ENCODE measurements at regions not wholly inside any gene's neighbourhood (a gene's known extent, or its start where the extent isn't known, plus 50 kb on each side); places are given as distances from the start of the nearest gene placed in this dataset.

DNA sequence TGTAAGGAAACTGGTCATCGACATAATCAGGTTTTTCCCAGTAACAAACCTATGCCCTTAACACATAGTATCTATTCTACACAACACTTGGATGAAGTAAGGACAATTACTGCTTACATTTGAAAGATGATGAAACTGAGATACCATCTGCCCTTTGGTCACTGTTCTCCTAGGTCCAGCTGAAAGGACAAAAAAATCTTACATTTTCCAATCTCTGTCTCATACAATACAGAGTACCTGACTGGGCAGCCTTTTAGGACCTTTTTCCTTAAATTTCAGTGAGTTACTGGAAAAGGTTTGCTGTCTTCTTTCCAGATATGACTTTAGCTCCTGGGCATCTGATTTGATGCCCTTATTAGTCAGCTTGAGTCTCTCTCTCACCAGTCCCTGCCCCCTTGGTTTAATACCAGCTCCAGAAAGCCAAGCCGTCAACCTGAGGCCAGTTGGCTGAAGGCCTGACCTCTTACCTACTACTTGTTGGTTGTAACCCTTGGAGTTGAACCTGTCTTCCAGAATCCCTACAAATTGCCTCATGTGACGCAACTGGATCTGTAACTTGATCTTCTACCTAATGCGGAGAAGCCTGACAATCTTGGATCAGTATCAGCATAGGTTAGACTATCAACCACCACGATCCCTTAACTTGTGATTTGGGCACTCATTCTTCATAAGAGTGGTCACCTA, 355.3 kb upstream of the ZNF385D start:
- no peak for DNase-seq (ENCODE audit: low read depth)

DNA sequence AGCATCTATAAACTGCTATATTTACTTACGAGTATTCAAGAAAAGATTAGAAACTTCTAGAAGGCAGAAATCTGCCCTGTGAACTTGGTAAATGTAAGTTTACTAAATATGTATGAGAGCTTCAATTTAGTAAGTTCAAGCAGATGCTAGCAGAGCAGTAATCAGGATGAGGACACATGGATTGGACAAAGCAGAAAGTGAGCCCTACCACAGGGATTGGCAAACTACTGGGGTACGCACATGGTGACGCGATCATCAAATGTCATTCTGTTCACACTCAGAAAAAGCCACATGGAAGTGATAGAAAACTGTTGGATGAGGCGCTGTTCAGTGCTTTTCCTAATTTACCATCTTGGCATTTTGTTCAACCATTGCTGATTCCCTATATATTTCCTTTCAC, 360.2 kb upstream of the ZNF385D start:
- no peak for DNase-seq (ENCODE audit: low read depth)

DNA sequence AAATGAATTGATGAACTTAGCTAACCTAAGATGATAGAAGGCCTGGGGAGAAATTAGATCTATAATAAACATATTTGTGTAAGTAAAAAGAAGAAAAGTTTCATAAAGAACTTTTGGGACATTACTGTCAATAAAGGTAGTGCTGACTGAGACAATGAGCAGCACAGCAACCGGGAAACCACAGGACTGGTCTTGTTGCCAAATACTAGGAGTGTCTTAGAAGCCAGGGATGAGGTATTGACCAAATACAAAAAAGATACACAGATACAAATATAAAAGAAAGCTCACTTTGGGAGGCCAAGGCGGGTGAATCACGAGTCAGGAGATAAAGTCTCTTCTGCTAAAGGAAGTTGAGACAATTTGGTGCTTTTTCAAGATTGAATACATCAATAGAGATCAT, 362.4 kb upstream of the ZNF385D start:
- DNase-seq (ENCODE audit: low read depth): no peak

DNA sequence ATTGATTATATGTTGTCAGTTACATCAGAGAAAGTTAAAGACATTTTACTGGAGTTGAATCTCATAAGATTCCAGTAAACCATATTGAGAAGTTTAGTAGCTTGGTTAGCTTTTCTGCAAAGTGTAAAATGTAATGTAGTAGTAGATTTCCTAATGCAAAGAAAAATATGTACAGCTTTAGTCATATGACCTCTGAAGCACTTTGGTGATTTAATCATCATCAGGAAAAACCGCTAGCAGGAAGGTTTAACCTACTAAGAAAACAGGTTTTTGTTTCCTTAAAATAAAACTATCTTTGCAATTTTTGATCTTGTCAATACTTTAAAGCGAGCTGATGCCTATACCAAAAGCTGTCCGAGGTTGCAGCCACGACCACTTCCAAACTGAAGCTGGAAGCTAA, 364.6 kb upstream of the ZNF385D start:
- DNase-seq (ENCODE audit: low read depth): peak; percentile 32

DNA sequence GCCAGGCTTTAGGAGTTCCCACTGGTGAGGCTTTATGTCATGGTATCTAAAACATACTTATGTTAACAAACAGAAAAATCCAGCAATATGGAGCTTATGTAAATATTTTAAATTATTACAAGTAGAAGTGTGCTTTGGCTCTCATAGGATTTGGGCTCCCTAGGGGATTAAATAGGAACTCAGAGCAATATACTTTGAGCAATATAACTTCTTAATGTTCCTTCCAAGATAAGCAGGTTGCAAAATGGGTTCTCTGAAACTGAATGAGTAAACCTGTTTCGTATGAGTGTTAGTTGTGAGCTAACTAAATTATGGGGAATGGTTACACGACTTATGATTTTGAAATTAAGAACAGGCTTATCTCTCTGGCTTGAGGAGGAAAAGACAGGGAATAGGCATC, 366.1 kb upstream of the ZNF385D start:
- DNase-seq (ENCODE audit: low read depth): no peak

DNA sequence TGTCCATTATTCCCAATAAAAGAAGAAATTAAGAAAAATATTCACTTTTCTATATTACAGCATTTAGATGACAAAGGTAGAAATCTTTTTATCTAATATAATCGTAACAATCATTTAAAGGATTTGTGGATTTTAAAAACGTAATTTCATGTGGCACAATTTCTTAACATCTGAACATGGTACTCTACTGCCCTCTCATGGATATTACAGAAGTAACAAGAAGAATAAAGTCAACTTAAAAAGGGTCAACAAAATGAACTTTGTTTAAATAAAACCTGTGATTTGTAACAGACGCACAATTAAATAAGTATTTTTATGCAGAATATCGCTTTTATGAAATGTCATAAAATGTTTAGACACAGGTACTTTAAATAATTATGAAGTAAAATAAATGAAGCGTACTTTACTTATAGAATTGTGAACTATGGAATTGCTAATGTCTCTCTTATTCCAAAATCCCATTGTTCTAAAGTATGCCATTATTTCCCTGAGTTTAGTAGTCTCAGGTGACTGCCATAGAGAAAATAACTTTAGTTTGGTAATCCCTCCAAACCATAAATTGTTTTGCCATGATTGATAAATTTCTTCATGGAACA, 366.8 kb upstream of the ZNF385D start:
- no peak for DNase-seq (ENCODE audit: low read depth)

DNA sequence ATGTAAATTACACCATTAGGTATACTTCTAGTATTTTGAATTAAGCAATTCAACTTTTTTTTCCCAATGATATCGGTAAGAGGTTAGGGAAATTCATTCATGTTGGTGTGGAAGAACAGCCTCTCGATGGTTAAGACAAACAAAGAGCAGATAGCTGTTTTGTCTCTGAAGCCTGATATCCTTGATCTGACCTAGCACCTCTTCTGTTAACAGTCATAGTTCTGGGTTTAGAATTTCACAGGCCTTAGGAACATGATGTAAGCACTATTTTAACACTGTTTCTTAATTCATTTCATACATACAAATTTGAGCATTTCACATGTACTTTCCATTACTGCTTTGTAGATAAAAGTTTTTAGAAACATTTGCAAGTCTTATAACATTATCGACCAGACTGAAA, 367.5 kb upstream of the ZNF385D start:
- no peak for DNase-seq (ENCODE audit: low read depth)

DNA sequence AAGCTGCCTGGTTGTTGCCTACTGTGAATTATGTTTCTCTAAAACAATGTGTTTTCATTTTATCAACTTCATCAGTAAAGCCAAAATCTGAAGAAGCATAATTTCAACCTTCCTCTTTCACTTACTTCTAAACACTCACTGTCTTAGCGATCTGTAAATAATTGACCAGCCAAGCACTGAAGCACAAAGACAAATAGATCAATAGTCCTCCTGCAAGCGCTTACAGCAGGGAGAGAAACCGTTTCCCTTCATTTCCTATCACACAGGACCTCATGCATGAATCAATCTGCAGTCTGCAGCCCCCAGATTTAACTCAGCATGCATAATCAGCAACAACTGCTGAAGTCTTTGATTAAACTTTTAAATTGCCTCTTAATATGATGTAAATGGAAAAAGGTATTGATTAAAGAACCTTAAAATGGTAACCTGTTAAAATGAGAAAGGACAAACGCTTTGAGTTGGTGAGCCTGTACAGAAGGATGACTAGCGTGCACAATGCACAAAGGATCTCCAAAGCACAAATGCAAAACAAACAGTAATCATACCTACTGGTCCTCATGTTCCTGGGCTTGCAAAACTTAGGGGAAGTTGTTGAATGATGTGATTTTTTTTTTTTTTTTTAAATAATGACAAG, 370.2 kb upstream of the ZNF385D start:
- no peak for DNase-seq (ENCODE audit: low read depth)

DNA sequence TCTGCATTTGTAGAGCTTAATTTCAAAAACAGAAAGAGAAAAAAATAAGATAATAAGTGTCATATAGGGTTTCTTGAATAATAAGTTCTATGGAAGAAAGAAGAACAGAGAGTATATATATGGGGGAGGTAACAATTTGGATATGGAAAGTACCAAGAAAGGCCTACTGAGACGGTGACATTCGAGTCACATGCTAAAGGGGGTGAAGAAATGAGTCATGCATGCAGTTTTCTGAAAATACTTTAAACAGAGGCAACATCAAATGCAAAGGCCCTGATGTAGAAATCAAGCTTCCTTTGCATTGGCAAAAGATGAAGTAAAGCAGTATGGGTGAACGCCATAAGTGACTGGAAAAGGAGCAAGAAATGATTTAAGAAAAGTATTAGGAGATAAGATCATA, 371.6 kb upstream of the ZNF385D start:
- no peak for DNase-seq (ENCODE audit: low read depth)

DNA sequence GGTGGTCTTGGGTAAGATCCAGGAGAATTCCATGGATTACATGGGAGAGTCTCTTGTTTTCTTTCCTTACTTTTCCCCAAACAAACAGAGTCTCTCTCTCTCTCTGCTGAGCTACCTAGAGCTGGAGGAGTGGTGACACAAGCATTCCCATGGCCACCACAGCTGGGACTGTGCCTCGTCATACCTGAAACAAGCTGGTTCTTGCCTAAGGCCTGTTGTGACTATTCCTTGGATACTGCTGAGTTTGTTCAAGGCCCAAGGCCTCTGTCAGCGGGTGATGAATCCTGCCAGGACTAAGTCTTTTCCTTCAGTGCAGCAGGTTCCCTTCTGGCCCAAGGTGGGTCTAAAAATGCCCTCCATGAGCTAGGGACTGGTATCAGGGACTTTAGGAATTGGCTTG, 378.1 kb upstream of the ZNF385D start:
- DNase-seq (ENCODE audit: low read depth): no peak

DNA sequence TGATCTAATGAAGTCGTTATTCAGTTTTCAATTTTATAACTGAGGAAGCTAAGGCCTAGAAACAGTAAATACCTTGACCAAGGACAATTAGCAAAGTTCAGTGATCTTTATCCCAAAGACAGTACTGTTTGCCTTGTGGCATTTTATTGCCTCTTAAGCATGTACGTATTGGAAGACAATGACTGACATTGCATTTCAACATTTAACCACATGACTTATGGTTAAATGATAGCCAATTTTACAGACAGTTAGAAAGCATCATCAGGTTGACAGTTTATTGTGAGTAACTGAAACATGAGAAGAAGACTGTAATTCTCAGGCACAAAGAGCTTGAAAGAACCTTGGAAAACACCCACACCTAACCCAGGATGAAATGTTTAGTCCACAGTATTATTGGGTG, 390.8 kb upstream of the ZNF385D start:
- DNase-seq (ENCODE audit: low read depth): no peak

DNA sequence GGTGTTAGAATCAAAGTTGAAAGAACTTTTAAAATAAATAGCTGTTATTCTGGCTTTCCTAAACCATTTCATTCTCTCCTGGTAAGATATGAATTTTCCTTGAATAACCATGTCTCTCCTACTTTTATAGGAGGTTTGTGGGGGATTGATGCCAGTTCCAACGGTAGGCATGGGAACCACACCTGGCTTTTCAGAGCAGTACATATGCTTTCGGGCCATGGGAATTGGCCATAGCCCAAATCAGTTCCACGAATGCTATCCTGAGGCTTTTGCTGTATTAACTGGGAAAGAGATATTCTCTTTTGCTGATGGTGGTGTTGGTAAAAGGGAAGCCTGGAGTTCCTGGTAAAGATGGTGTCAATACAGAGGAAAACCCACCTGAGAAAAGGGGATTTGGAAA, 396.2 kb upstream of the ZNF385D start:
- no peak for DNase-seq (ENCODE audit: low read depth)

DNA sequence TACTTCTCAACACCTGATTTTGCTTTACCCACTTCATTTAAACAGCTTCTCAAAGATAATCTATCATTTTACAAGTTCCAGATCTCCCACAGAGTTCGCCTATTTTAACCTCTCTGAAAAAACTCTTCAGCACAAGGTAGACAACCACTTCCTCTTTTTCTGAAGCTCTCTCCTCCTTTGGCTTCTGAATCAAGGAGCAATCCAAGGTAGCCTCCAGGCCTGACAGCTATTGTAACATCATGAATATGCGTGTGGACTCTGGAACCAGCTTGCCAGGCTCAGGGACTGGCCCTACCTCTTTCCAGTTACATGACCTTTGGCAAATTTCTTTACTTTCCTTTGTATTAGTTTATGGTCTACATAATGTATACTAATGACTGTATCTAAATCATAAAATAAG, 405.9 kb upstream of the ZNF385D start:
- no peak for DNase-seq (ENCODE audit: low read depth)

DNA sequence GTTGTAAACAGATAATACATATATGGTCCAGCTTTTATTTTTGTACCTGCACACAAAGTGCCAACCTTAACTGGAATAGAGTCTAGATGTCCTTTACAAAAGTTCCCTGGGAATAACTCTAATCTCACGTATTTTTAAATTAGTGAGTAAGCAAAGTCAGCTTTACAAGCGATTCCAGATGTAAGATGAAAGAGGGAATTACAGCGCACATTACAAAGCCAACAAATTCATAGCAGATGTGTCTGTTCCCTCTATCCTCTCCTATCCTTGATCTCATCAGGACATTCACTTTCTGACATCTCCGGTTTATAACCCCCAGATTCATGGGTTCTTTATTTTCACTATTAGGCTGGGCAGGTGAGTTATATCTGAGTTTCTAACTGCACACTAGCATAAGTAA, 406.8 kb upstream of the ZNF385D start:
- no peak for DNase-seq (ENCODE audit: low read depth)

DNA sequence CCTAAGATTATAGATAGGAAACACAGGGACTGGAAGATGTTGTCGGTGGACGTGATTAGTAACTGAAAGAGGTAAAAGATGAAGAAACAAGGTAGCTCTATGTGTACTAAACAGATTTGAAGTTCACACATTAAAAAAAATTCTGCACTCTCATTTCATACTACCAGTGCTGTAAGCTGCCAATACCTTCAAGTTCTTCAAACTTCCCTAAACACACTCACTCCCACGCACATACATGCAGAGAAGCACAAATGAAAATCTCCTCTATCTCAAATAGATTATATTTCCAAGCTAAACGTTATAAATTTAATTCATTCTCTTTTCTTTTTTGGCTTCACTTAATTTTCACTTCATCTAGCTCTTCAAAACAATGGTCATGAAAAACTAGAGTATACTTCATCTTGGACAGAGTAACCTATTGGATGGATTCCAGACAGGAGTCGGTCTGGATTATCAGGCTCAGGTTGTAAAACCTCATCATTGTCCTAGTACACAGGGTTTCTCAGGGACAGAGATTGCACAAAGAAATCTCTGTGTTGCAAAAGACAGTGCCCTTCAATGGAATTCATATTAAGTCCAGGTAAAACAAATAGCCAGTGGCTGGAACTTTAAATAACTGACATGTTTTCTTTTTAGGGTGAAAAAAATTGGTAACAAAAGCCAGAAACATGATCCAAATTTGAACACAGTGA, 408.1 kb upstream of the ZNF385D start:
- no peak for DNase-seq (ENCODE audit: low read depth)

DNA sequence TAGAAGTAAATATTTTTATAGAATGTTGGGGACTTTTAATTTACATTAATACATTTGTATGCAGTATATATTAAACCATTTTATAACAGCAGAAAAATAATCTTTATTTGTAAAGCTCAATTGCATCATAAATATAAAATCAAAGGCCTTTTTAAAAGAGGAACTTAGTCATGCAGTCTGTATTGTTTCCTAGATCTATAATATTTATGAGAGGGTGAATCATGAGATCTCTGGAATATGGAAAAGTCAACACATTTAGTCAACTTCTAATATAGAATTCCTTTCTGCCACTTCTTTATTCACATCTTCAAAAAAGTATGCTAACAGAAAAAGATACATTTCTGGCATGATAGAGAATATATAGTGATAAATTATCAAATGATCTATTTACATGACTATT, 410.3 kb upstream of the ZNF385D start:
- no peak for DNase-seq (ENCODE audit: low read depth)

DNA sequence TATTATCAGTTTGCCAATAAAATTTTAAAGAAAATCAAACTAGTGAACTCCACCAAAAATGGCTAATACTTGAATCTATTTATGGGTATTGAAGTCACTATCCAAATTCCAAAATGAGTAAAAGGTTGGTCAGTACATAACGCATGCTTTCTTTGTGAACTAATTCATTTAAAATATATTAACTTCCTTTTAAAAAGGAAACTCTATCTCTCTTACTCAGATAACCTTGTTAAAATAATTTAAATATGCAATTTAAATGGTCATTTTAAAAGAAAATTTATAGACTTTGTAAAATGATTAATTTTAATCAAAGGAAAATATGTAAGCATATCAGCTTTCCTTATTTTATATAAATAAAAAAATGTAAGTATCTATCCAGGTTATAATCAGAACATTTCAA, 419.4 kb upstream of the ZNF385D start:
- DNase-seq (ENCODE audit: low read depth): no peak

DNA sequence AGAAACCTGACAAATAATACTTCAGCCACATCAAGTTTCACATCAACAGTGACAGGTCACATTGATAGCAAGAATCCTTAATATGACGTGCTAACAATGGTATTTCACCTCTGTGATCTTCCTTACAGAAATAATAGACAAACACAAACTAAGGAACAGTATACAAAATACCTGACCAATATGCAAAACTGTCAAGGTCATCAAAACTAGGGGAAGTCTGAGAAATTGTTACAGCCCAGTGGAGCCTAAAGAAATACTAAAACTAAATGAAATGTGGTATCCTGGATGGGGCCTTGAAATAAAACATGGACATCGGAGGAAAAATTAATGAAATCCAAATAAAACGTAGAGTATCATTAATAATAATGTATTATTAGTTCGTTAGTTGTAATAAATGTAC, 422.0 kb upstream of the ZNF385D start:
- no peak for DNase-seq (ENCODE audit: low read depth)

DNA sequence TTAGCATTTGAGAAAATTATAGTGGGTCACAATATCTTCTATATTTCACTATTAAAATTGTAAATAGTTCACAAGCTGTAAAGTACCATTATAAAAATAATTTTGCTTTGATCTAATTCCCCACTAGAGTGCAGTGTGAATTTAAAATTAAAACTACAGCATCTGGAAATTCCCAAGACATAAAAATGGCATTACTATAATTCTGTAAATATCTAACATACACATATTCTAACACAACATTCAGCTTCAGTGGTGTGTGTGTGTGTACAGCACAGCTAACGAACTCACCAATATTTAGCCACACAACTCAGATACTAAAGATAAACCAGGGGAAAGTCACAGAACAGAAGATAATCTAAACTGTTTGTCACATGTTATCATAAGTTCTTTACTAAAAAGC, 424.9 kb upstream of the ZNF385D start:
- DNase-seq (ENCODE audit: low read depth): no peak

DNA sequence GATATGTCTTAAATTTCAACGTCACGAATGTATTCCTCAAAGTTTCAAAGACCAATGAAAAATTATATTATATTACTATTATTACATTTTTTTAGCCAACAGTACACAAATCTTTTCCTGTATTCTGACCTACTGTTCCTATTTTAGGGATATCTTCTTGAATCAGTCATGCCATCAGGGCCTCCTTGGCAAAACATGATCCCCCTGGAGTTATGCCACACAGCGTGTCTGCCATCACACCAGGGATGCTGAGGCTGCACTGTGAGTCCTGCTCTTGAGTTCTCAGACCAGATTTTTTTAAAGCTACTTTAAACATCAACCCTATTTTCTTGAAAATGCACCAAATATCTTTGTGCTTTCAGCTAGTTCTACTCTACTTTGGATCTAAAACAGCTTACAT, 425.9 kb upstream of the ZNF385D start:
- no peak for DNase-seq (ENCODE audit: low read depth)

DNA sequence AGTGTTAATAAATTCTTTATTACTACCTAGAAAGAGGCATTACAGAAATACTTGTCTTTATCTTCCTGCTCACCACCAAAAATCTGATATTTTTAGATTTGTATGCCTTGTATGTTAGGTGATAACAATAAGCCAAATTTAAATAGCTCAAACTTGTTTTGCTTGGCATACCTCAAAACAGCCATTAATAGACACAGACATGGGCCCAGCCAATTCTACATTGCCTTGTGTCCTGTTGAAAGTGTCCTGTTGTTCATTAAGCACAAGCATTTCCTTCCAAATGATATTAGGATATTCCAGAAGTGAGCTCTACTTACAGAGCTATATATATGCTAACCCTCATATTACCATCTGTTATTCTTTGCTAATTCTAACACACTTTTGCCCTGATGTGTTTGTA, 438.6 kb upstream of the ZNF385D start:
- DNase-seq (ENCODE audit: low read depth): no peak

DNA sequence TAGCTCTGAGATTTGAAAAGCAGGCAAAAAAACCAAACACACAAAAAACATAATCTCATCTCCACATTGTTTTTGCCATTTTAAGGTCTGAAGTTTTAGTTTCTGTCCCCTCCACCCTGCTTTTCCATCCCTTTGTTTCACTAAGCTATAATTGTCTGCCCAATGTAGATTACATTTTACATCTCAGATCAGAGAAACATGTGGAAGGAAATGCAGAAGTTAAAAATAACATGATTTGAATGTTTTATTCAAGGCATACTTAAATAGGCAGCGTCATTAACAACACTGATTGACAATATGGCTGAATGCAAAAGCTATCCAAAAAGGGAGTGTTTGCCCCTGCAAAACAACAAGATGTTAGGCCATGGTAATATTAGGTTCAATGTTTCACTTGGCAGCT, 448.1 kb upstream of the ZNF385D start:
- DNase-seq (ENCODE audit: low read depth): no peak

DNA sequence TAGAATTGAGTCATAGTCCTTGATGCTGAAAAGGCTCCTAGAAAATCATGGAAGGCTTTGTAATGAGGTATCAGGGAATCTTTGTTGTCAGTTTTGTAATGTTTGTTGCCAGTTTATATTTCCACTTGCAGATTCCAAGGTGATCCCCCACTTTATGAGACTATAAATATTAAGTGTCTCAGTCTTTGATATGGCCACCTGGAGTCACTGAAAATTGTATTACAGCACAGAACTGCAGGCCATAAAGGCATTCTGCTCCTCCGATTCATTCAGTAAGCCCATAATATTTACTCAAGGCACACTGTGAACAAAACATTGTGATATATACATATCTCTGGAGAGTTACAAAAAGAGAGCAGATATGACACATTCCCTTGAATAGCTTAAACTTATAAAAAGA, 457.8 kb upstream of the ZNF385D start:
- no peak for DNase-seq (ENCODE audit: low read depth)
